B cell (primary cell): ENCODE measurements at regions not wholly inside any gene's neighbourhood (a gene's known extent, or its start where the extent isn't known, plus 50 kb on each side); places are given as distances from the start of the nearest gene placed in this dataset.

Experiments
- ATAC-seq: fragments of 200-7000 bp; cut with Tn5 transposase; one replicate; pipeline ENCODE4 v1.10.0; 2021; ENCODE audit warnings: low read depth, mild to moderate bottlenecking, moderate number of reproducible peaks, moderate library complexity
- CTCF ChIA-PET: fragments of 350-600 bp; sonication (Branson Sonifier 250); formaldehyde crosslinking; loops from one replicate; lab custom pipeline; 2021; ENCODE audit warnings: antibody characterized with exemption, inconsistent platforms; lab: Charles Lee
- POLR2A ChIA-PET: fragments of 350-600 bp; sonication (Branson Sonifier 250); formaldehyde crosslinking; loops from one replicate; lab custom pipeline; 2021; ENCODE audit warnings: antibody characterized with exemption; lab: Charles Lee
- DNase-seq: peaks from one replicate; pipeline ENCODE4 v3.0.0; 2013
- H2AFZ ChIP-seq: 2 replicates; pipeline ENCODE4 v1.6.1; 2012; ENCODE audit warnings: mild to moderate bottlenecking, low read depth, low read length; ENCODE audit not compliant: insufficient read depth, poor library complexity, severe bottlenecking
- H3K27ac ChIP-seq, 2 donors: 1 replicate in 1 of 2; 2 replicates in 1 of 2; pipeline ENCODE4 v1.5.1; 2012 to 2013; ENCODE audit warnings: low read length in 2 of 2, mild to moderate bottlenecking in 2 of 2, moderate library complexity in 1 of 2
- H3K27me3 ChIP-seq, 4 experiments: fragments of 200-600 bp in 1 of 4; sonication (generic) in 1 of 4; replicated peaks in 1 of 4; 1 replicate in 2 of 4; 2 replicates in 2 of 4; pipeline versions ENCODE4 v1.6.1 to v1.7.0; 2013 to 2016; ENCODE audit warnings: low read length in 3 of 4, mild to moderate bottlenecking in 2 of 4, mixed read lengths in 1 of 4, moderate library complexity in 1 of 4; ENCODE audit not compliant: insufficient read depth in 4 of 4, control insufficient read depth in 3 of 4; ENCODE audit errors: control extremely low read depth in 1 of 4
- H3K36me3 ChIP-seq, 2 experiments: replicated peaks in 1 of 2; 1 replicate in 1 of 2; 2 replicates in 1 of 2; pipeline versions ENCODE4 v1.6.1 to v1.7.1; 2013; ENCODE audit warnings: low read length in 1 of 2; ENCODE audit not compliant: insufficient read depth in 2 of 2, control insufficient read depth in 1 of 2; ENCODE audit errors: control extremely low read depth in 1 of 2, extremely low read depth in 1 of 2
- H3K4me1 ChIP-seq, 2 donors: fragments of 200-600 bp in 1 of 2; sonication (generic) in 1 of 2; 1 replicate in 1 of 2; 2 replicates in 1 of 2; pipeline versions ENCODE4 v1.5.1 to v1.6.1; 2013 to 2017; ENCODE audit warnings: low read length in 2 of 2; ENCODE audit not compliant: control insufficient read depth in 2 of 2, insufficient read depth in 2 of 2
- H3K4me2 ChIP-seq: replicated peaks from 2 replicates; pipeline ENCODE3; 2012; ENCODE audit warnings: mild to moderate bottlenecking, low read depth, low read length; ENCODE audit not compliant: poor library complexity, severe bottlenecking
- H3K4me3 ChIP-seq, 5 experiments: fragments of 200-600 bp in 1 of 5; sonication (generic) in 1 of 5; 1 replicate in 3 of 5; 2 replicates in 2 of 5; pipeline versions ENCODE4 v1.5.1 to v1.7.0; 2011 to 2016; ENCODE audit warnings: low read length in 4 of 5, mild to moderate bottlenecking in 4 of 5, low read depth in 2 of 5, control low read depth in 1 of 5, moderate library complexity in 1 of 5; ENCODE audit not compliant: insufficient read depth in 1 of 5; ENCODE audit errors: control extremely low read depth in 1 of 5, extremely low read depth in 1 of 5
- H3K79me2 ChIP-seq: fragments of 200-600 bp; sonication (generic); one replicate; pipeline ENCODE4 v1.6.0; 2016; ENCODE audit warnings: low read length; ENCODE audit not compliant: control insufficient read depth, insufficient read depth
- H3K9ac ChIP-seq: fragments of 200-600 bp; sonication (generic); 2 replicates; pipeline ENCODE4 v1.6.1; 2017; ENCODE audit warnings: mild to moderate bottlenecking, low read length, moderate library complexity
- H3K9me3 ChIP-seq, 3 donors: one replicate each; pipeline versions ENCODE4 v1.6.1 to v1.7.1; 2013; ENCODE audit warnings: low read length in 2 of 3; ENCODE audit not compliant: control insufficient read depth in 2 of 3, insufficient read depth in 1 of 3; ENCODE audit errors: control extremely low read depth in 1 of 3
- H4K20me1 ChIP-seq: 2 replicates; pipeline ENCODE4 v1.6.0; 2012; ENCODE audit warnings: mild to moderate bottlenecking, low read length; ENCODE audit not compliant: insufficient read depth, control insufficient read depth, poor library complexity, severe bottlenecking
- H3K27ac Mint-ChIP-seq: one replicate; pipeline ENCODE4 v1.8.0; 2021; ENCODE audit warnings: mixed read lengths
- H3K27me3 Mint-ChIP-seq: one replicate; pipeline ENCODE4 v1.8.0; 2021; ENCODE audit warnings: mixed read lengths
- H3K4me1 Mint-ChIP-seq: one replicate; pipeline ENCODE4 v1.8.0; 2021; ENCODE audit warnings: mixed read lengths
- H3K4me3 Mint-ChIP-seq: one replicate; pipeline ENCODE4 v1.8.0; 2021; ENCODE audit warnings: mixed read lengths
- H3K9me3 Mint-ChIP-seq: one replicate; pipeline ENCODE4 v1.8.0; 2022; ENCODE audit warnings: mixed read lengths; ENCODE audit not compliant: insufficient read depth
- EZH2 ChIP-seq: IDR thresholded peaks from 2 replicates; pipeline ENCODE4 v1.6.1; 2012; ENCODE audit warnings: borderline replicate concordance, low read depth, mild to moderate bottlenecking, moderate library complexity, low read length; ENCODE audit not compliant: insufficient read depth, poor library complexity, severe bottlenecking
- WGBS: methylation state at CpG from one replicate; pipeline ENCODE4 v1.1.5; 2013; ENCODE audit warnings: missing lambda C conversion rate; ENCODE audit not compliant: insufficient coverage; 5-methylcytosine and 5-hydroxymethylcytosine counted together
- intact Hi-C: fragments of 100-400 bp; cut with micrococcal nuclease; formaldehyde crosslinking; loops from one replicate; pipeline ENCODE4 v1.10.0; 2022
- TF ChIP-seq, protein P1 (sequence below): fragments of 200-600 bp; IDR thresholded peaks from one replicate; pipeline ENCODE4 v1.8.0; 2022; ENCODE audit warnings: antibody characterized with exemption, mild to moderate bottlenecking

DNA sequence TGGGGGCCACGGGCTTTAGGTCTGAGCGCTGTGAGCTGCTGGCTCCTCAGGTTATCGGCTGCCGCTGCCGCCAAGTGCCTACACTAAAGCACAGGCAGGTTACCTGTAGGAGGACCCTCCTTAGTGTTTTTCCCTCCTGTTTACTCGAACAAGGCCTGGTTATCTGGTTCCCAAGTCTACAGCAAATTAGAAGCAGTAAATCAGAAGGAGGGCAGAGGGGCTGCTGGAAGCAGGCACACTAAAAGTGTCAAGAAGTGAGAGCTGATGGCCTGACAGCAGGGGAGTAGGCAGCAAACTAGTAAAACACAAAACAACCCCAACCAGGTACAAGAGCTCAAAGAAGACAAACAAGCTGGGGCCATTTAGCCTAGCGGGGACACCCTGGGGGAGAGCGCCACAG, 125.0 kb upstream of the PJA1 start:
- no peak overlapping the region for H3K4me3 Mint-ChIP-seq
- no peak overlapping the region for H3K27ac ChIP-seq
- TF ChIP-seq, protein P1, sequence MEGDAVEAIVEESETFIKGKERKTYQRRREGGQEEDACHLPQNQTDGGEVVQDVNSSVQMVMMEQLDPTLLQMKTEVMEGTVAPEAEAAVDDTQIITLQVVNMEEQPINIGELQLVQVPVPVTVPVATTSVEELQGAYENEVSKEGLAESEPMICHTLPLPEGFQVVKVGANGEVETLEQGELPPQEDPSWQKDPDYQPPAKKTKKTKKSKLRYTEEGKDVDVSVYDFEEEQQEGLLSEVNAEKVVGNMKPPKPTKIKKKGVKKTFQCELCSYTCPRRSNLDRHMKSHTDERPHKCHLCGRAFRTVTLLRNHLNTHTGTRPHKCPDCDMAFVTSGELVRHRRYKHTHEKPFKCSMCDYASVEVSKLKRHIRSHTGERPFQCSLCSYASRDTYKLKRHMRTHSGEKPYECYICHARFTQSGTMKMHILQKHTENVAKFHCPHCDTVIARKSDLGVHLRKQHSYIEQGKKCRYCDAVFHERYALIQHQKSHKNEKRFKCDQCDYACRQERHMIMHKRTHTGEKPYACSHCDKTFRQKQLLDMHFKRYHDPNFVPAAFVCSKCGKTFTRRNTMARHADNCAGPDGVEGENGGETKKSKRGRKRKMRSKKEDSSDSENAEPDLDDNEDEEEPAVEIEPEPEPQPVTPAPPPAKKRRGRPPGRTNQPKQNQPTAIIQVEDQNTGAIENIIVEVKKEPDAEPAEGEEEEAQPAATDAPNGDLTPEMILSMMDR = no peak
- no peak for TF ChIP-seq EZH2
- H3K4me1 Mint-ChIP-seq = peaks cover 2% of the 10 kb centered on the region
- H3K4me3 ChIP-seq = no peak overlapping the region
- CTCF ChIA-PET = no interaction called here
- no peaks in the 10 kb centered on the region for H3K9me3 Mint-ChIP-seq
- no peak overlapping the region for H3K9ac ChIP-seq
- no peak overlapping the region for H2AFZ ChIP-seq
- POLR2A ChIA-PET = no interaction called here
- peaks cover 9% of the 10 kb centered on the region in 2 donors for H3K4me1 ChIP-seq
- H3K27me3 ChIP-seq = peaks cover 0 to 2% (median 0%) of the 10 kb centered on the region in 4 experiments
- H3K79me2 ChIP-seq = no peaks in the 10 kb centered on the region
- H3K9me3 ChIP-seq = no peaks in the 10 kb centered on the region
- intact Hi-C loops = no loop called here
- 100% methylated on average over 2 of the region's 8 CpGs for WGBS
- H4K20me1 ChIP-seq = no peaks in the 10 kb centered on the region
- H3K4me2 ChIP-seq = no peak overlapping the region
- no peak overlapping the region for H3K27ac Mint-ChIP-seq
- no peaks in the 10 kb centered on the region for H3K36me3 ChIP-seq
- H3K27me3 Mint-ChIP-seq = no peaks in the 10 kb centered on the region
- no peak for ATAC-seq
- DNase-seq = no peak

GRCh38 chrX:69289793-69290123, 124.5 kb upstream of the PJA1 start:
- ChIA-PET POLR2A (no interaction called here), CTCF (interaction anchor here (3.6 kb wide), 1 partner anchor 462 kb away, joined by 33 read pairs; the partner anchor contains the start of gene EFNB1)
- H3K79me2 ChIP-seq = no peaks in the 10 kb centered on the region
- Mint-ChIP-seq H3K4me1 (peaks cover 2% of the 10 kb centered on the region), H3K9me3 (no peaks in the 10 kb centered on the region), H3K27ac (no peak overlapping the region), H3K4me3 (no peak overlapping the region), H3K27me3 (no peaks in the 10 kb centered on the region)
- no peaks in the 10 kb centered on the region for H3K36me3 ChIP-seq
- peaks cover 0 to 2% (median 0%) of the 10 kb centered on the region in 4 experiments for H3K27me3 ChIP-seq
- no peak overlapping the region for H3K9ac ChIP-seq
- H3K27ac ChIP-seq = no peak overlapping the region
- ATAC-seq (no peak), DNase-seq (no peak)
- H4K20me1 ChIP-seq = no peaks in the 10 kb centered on the region
- H2AFZ ChIP-seq = no peak overlapping the region
- no peak for TF ChIP-seq EZH2
- TF ChIP-seq, protein P1 = no peak
- intact Hi-C loops = loop anchor here (10.0 kb wide), 1 partner anchor 555 kb away; no protein-coding TSS in a partner anchor
- WGBS = no CpG with 5 or more reads among the region's 1 CpG
- H3K9me3 ChIP-seq = no peaks in the 10 kb centered on the region
- no peak overlapping the region for H3K4me3 ChIP-seq
- H3K4me1 ChIP-seq = peaks cover 9% of the 10 kb centered on the region in 2 donors
- H3K4me2 ChIP-seq = no peak overlapping the region
